GM18951 (cell line): ENCODE measurements at regions not wholly inside any gene's neighbourhood (a gene's known extent, or its start where the extent isn't known, plus 50 kb on each side); places are given as distances from the start of the nearest gene placed in this dataset.
"Not testable (repeated sequence)": the region's sequence is repeated elsewhere in the genome, so short reads cannot be mapped to it uniquely, and the experiment has no call there.

Experiments used
- POLR2A ChIP-seq: IDR thresholded peaks from 4 replicates; pipeline ENCODE4 v1.6.1; 2011; ENCODE audit warnings: mild to moderate bottlenecking; ENCODE audit not compliant: insufficient read length, insufficient read depth; ENCODE audit errors: extremely low read depth
- in situ Hi-C: fragments of 300-500 bp; cut with MboI; formaldehyde crosslinking; loops from one replicate; pipeline ENCODE4 v1.12.0; 2022; ENCODE audit warnings: low sequenced_read_pairs, mixed read lengths, inconsistent platforms; ENCODE audit not compliant: unreplicated experiment

DNA sequence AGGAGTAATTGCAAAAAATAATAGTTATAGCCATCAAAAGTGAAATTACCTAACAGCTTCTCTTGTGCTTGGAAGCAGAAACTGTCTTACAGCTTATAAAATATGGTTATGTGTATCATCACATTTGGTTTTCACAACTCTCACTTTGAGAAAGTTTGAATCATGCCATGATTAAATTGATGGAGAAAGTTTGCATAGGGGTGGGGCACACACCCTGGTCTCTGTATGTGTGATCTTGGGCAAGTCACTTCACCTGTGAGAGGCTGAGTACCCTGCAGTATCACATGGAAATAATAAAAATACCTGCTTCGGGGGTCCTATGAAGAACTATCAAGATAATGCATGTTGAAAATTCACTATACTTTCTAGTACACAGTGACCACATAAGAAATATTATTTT, 471.4 kb downstream of the RAP2B start:
- in situ Hi-C loops = no loop called here
- no peak for TF ChIP-seq POLR2A

DNA sequence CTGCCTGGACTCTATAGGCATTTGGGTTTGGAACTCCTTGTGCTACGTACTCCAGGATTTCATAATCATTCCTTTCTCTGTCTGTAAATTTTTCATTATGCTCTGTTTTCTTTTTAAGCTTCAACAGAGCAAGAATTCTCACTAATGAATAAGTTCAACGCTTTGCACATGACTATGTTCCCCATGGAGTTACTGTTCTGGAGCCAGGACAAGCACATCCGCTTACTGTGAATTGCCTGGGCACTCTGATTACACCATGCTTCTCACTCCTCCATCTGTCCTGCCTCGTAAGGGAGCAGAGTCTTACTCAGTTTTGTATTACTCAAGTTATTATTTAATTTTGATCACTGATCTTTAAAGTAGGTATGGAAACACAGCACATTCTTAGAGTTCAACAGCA, 472.7 kb downstream of the RAP2B start:
- no peak for TF ChIP-seq POLR2A
- in situ Hi-C loops = no loop called here

DNA sequence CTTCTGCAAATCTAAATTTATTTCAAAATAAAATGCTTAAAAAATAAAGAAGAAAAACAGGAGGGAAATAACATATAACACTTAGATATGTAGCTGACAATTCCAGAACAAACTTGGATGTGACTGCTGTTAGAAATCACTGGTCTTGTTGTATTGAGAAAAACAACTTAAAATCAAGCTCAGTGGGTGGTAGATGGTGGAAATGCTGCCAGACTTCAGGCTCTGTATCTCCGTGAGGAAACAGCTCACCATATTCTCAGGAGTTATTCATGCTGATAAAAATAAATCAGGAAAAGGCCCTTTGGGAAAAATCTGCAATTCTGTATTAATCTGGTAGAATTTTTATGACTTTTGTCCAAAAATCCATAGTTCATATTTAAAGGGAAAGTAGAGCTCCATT, 477.6 kb downstream of the RAP2B start:
- in situ Hi-C loops = no loop called here
- no peak for TF ChIP-seq POLR2A

- TF ChIP-seq POLR2A = no peak
- in situ Hi-C loops = no loop called here
Measured at GRCh38 chr3:153640689-153641665, 479.0 kb downstream of the RAP2B start.

GRCh38 chr3:153642576-153642975, 478.6 kb upstream of the ARHGEF26 start:
- in situ Hi-C loops = not testable (repeated sequence)

- in situ Hi-C loops = not testable (repeated sequence)
Measured at GRCh38 chr3:153643471-153643870, 477.7 kb upstream of the ARHGEF26 start.

DNA sequence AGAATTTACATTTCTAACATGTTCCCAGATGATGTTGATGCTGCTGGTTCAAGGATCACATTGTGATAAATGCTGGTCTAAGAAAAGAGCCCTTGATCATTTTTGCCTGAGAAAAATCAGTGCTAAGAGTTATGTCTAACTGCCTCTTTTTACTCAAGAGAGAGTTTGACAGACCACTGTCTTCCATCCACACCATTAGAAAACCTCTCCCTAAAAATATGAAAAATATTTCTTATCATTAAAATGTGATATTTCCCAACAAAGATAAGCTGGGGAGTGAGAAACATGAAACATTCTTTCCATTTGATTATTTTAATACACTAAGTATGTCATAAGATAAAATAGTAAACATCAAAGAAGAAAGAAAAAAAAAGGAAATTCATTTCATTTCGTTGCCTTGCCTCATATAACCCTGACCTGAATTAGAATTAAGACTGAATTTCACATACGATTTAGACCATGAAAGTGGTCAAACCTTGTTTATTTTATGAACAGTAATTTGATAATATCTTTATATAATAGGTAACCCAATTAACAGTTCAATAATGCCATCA, 471.8 kb upstream of the ARHGEF26 start:
- in situ Hi-C loops = no loop called here
- no peak for TF ChIP-seq POLR2A

- no peak for TF ChIP-seq POLR2A
- in situ Hi-C loops = no loop called here
Measured at GRCh38 chr3:153652076-153652475, 469.1 kb upstream of the ARHGEF26 start.

GRCh38 chr3:153657046-153657445, 464.1 kb upstream of the ARHGEF26 start:
- TF ChIP-seq POLR2A = no peak
- in situ Hi-C loops = no loop called here

- in situ Hi-C loops = no loop called here
- TF ChIP-seq POLR2A = no peak
Measured at GRCh38 chr3:153657461-153657860, 463.7 kb upstream of the ARHGEF26 start.

DNA sequence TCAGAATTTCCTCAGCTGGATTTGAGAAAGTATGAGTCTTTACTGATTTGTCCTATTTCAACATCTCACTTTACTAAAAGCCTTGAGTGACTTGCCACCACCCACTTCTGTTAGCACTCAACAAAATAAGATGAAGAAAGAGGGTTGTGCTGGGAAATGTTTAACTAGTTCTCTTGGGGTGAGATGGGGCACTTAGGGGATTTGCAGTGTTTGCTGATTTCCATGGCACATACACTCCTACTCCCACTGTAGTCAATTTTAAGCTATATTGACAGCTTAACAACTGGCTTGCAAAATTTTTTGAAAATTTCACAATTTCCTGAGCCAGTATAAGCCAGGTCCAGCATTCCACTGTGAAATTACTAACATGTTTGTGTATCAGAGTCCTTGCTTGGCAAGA, 463.1 kb upstream of the ARHGEF26 start:
- TF ChIP-seq POLR2A = no peak

DNA sequence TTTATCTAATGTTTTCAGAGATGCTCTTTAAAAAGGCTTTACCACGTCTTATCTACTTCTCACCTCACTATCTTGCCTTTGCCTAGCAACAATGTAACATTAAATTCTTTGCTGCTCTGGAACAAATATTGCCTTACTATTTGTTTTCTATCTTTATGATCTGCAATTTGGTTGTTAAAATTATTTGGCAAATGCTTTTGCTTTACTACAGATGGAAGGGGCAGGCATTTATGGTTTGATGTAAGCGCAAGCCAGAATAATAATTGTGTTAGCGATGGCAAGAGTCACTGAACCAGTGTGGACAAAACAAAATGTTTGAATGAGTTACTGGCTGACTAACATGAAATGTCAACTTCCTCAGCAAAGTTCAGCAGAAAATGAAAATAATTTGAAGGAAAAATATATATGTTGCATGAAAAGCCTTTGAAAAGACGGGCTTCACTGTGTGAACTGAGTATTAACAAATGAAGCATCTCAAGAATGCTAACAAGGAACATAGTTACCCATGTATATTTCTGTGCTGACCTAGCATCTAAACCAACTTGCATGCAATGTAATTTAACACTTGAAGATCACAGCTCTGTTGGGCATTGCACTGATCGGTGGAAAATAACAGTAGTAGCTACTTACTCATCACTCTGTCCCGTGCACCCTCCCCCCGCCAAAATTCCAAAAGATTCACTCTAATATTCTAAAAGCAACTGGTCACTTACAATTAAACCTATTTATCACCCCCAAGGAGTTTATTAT, 454.0 kb upstream of the ARHGEF26 start:
- in situ Hi-C loops = no loop called here
- no peak for TF ChIP-seq POLR2A

More for the DNA sequence above, 463.1 kb upstream of the ARHGEF26 start:
- in situ Hi-C loops = no loop called here

DNA sequence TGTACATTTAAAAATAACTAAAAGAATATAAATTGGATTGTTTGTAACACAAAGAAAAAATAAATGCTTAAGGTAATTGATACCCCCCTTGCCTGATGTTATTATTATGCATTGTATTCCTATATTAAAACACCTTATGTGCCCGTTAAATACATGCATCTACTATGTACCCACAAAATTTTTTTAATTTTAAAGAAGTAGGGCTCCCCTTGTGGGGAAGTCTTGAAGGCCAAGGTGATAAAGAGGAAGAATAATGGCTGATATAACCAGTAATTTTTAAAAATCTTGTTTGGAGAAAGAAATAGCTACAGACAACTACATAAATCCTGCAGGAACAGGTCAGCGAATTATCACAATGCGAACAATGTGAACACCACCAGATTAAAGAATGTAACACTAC, 451.7 kb upstream of the ARHGEF26 start:
- in situ Hi-C loops = no loop called here
- no peak for TF ChIP-seq POLR2A

DNA sequence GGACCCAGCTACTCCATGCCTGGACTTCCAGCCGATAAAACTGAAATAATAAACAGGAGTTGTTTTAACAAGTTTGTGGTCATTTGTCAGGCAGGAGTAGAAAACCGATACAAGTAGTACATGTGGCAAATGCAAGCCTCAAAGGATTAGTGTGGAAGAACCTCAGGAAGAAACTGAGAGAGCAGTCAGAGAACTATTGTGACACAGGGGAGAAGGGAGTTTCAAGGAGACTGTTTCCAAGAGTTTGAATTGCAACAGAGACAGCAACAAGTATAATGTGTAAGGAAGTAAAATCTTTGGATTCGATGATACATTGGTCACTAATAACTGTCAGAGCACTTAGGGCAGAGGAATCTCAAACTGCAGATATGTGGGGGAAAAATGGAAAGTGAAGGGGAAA, 450.6 kb upstream of the ARHGEF26 start:
- in situ Hi-C loops = no loop called here
- TF ChIP-seq POLR2A = no peak
